Caki2 (cell line): ENCODE measurements at regions not wholly inside any gene's neighbourhood (a gene's known extent, or its start where the extent isn't known, plus 50 kb on each side); places are given as distances from the start of the nearest gene placed in this dataset.

Experiments
- DNase-seq: peaks from one replicate; pipeline ENCODE4 v3.0.0-alpha.2; 2015; ENCODE audit warnings: low read depth
- in situ Hi-C: cut with HindIII; loops from 2 replicates; pipeline ENCODE4 v1.10.0; 2016; ENCODE audit warnings: low sequenced_read_pairs, low pct_unique_long_range_greater_than_20kb, mixed read lengths

DNA sequence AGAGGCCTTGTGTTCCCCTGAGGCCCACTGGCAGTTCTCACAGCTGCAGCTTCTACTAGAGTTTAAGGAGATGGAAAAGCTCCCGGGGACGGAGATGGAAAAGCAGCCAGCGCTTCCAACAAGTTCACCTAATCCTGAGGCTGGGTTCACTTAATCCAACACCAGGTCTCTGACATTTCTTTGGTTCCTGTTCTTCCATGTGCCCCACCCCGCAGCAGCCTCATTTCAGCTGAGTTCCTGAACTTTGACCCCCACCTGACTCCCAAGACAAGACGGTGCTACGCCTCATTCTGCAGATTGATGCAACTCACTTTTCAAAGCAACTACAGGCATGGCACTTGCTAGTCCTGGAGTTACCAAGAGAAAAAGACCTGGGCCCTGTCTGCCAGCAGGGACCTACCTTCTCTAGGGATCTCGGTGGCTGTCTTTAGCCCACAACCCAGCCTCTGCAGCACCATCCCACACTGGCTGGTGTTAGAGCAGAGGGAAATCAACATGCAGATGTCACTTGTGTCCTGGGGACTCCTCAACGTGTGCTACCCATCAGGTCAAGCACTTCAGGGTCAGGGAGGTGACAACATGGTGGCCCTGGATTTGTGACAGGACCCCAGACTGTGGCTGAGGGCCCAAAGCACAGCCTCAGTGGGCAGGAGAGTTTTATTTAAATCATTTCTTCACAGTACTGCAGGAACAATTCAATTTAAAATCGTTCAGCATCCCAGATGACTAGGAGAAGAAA lies 406.1 kb downstream of the VPS13C start:
- in situ Hi-C loops, result no loop called here
- no peak for DNase-seq

DNA sequence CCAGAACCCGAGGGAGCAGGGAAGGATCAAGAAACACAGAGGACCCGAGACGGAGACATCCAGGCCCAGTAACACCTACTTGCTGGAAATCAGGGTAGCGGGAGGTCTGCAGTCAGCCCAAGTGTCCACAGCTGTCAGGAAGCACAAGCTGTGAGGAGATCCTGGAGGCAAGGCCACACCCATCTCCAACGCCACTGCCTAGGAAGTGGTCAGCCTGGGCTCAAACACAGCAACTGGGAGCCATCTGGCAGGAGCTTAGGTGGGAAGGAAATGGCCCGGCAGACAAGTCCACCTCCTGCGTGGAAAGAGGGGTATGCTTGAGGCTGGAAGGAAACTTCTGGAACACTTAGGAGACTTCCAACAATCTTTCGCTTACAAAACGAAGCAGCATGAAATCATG lies 407.1 kb downstream of the VPS13C start:
- in situ Hi-C loops, result no loop called here
- no peak for DNase-seq

DNA sequence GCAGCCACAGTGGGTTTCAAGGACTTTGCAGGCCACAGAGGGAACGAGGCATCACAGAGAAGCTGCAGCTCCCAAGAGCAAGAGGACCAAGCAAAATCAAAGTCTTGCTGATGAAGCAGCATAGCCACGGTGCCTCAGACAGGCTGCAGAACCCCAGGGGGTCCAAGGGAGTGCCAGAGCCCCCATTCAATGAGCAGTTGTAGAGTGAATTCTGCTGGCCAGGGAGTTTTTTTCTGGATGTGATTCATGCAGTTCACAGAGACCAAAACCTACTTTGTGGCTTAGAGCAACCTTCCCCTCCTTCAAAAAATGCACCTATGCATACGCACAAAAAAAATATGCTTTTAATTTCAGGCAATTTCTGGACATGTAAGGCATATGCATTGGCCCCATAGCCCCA lies 409.0 kb downstream of the VPS13C start:
- in situ Hi-C loops, result no loop called here
- DNase-seq, result no peak

DNA sequence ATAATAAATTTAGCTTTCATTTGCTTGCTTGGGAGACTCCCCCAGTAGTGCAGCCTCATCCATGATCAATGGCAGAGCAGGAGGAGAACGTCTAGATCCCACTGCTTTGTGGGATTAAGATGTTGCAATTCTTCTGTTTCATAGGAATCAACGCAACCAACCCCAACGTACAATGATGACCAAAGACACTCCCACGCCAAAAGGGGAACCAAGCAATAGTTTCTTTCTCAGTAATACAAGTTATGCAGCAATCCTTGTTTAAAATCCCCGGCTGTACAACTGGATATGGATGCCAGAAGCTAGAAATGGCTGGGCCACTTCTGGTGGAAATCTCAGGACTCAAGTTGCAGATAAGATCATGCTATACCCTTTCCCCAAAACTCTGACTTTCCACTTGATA lies 411.2 kb downstream of the VPS13C start:
- in situ Hi-C loops, result no loop called here
- no peak for DNase-seq

DNA sequence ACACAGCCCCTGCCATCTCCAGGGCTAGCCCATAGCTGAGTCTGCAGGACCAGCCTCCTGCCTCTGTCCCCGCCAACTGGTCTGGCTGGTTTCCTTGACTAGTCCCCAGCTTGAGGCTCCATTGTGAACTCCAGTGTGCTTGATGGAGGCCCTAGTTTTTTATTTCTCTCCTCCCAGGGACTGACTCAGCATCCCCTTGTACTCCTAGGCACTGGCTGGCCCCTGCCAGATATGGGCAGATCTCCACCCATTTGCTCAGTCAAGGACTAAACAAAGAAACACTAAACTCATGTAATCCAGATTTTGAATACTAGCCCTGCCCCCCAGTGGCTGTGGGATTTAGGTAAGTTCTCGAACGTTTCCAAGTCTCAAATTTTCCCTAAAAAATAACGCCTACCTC lies 415.4 kb upstream of the RORA start:
- in situ Hi-C loops, result no loop called here
- no peak for DNase-seq

DNA sequence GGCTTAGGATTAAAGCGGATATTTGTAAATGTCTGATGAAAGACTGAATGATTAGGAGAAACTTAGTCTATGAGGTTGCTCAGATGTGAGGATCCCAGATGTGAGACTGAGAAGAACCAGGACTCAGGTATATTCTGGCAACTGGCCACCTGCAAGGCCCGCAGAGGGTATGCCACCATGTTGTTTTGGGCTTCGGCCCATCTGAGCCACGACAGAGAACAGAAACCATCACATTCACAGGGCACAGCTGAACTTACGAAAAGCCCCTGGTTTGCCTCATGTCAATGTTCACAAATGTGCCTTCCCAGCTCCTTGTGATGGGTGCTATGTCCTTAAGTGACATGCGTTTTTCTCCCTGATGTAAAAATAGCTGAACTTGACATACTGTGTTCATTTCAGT lies 412.5 kb upstream of the RORA start:
- no peak for DNase-seq
- in situ Hi-C loops, result no loop called here

DNA sequence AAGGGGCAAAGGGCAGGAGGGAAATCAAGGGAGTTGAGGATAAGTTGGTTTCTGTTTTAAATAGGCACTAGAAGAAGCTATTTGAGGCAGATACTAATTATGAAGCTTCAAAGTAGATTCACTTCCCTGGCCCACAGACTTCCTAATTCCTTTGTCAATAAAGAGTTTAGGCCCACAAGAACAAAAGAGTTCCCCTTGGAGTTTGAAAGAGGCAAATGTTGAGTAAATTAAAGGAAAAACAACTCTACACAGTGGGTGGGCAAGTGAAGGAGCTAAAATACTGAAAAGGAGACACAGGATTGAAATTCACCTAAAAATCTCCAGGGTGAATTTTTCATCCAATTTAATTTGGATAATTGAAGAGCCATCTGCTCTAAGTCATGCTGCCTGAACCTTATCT lies 411.7 kb upstream of the RORA start:
- DNase-seq, result no peak
- in situ Hi-C loops, result no loop called here

DNA sequence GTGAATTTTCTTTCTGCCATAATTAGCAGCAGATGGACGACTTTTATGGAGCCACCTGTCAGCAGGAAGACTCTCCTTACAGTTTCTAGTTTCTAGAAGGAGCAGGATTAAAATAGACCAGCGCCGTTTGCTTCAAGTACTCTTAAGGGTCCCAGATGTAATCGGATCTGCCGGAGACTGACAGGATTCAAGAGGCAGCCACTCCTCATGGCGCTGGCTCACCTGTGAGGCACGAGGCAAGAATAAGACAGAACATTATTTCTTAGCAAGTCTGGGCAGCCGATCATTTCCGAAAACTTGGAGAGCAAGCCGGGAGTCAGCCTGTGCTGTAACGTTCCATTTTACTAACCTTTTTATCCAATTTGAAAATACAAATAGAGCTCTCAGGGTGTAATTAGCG lies 410.4 kb upstream of the RORA start:
- in situ Hi-C loops, result no loop called here

DNA sequence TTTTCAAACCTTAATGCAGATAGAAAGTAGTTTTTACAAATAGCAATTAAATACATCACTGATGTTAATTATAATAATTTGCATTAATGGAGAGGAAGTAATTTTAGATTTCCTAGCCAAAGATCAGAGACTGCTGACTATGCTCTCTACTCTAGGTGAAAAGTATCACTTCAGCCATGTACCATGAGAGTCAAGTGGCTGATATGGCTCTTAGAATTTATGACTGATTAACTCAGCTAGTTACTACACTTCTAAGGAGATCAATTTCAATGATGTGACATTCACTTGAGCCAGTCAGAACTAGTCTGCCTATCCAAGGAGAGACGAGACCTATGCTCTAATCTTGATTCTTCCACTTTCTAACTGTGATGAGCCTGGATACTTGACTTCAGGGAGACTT lies 405.7 kb upstream of the RORA start:
- no peak for DNase-seq
- in situ Hi-C loops, result no loop called here

More for the DNA sequence above, 410.4 kb upstream of the RORA start:
- DNase-seq, result no peak

DNA sequence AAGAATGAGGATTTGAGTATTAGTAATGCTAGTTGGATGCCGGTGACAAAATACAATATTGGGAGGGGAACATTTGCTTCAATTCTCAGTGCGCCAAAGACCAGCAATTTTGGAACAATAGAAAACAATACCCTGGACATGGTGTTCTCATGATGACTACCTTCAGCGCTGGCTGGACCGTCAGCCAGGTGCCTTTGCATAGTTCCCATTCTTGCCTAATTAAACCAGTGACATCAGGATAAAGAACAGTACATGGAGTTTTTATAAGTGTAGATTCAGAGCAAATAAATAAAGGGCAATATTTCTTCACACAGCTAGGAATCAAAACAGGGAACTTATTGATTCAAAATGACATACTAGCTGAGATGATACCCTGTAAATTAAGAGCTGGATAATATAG lies 404.8 kb upstream of the RORA start:
- DNase-seq, result no peak
- in situ Hi-C loops, result no loop called here

DNA sequence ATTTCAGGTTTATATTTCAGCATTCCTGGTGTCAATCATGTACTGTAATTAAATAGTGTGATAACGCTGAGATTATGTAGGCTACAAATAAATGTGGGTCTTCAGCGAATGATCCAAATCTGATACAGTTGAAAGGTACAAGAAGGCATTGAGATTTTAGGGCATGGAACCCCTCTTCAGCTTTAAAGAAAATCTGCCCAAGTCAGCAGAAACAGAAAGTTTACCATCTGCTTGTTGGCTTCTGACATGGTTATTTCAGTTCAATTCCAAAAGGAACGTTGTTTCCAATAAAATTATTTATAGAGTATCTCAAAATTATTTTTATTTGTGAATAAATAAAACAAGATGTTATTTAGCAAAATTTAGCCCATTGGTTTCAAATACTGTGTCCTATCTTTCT lies 400.2 kb upstream of the RORA start:
- in situ Hi-C loops, result no loop called here
- no peak for DNase-seq

DNA sequence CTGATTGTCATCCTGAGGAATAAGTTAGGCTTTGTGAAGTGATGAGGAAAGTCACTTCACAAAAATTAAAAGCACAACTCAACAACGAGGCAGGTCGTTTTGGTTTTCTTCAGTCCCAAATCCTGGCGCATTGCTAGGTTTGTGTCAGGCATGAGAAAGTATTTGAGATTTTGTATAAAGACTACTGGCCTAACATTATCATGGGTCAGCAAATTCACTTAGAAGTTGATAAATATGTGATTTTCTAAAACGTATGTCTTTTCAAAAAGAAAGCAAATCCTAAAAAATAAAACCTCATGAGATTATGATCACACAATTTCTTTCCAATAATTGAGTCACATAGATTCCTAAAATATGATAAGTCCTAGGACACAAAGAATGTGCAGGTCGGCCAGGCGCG lies 395.8 kb upstream of the RORA start:
- in situ Hi-C loops, result no loop called here
- no peak for DNase-seq

DNA sequence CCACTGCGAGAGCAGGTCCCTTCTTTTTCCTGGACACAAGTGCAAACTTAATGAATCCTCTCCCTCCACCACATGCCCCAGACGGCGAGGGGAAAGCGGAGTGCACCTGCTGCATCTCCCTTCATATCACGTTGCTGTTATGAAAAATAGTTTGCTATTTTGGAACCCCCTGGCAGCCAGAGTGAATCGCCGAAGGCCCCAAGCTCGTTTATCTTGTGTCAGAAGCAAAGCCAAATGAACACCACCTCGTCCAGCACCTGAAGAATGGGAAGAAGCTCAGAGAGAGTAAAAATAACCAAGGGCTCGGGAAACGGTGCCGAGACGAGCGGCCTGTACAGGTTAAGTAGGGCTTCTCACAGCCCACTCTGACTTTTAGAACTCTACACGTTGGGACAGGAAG lies 394.6 kb upstream of the RORA start:
- in situ Hi-C loops, result no loop called here
- no peak for DNase-seq

DNA sequence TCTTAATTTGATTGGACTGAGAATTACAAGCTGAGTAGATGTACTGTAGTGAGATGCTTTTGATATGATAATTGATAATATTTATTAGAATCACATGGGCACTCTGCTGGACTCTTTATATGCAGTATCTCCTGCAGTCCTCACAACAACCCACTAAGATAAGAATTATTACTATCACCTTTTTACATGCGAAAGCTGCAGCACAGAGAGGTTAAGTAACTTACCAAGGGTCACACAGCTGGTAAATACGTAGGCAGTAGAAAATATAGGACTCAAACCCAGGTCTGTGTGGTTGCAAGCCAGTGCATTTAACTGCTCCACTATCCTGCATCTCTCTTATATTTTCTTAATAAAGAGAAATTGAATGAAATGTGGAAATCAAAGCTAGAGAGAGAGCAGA lies 392.8 kb upstream of the RORA start:
- in situ Hi-C loops, result no loop called here
- DNase-seq, result no peak

DNA sequence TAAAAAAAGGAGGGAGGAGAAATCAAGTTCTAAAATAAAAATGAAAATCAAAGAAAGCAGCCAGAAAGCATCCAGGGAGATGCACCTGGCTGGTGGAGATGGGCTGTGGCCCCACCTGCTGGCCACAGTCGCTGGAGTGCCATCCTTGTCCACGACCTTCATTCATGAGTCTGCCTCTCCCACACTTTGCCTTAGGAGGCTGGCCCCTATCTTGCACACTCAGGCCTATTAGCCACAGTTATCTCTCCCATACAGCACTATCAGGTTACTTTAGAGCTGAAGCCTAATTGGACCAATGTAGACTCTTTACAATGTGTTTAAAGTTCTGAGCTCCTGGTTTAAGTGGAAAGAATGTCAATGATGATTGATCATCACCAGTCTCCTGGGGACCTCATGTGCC lies 392.0 kb upstream of the RORA start:
- in situ Hi-C loops, result no loop called here
- DNase-seq, result peak; percentile 1

DNA sequence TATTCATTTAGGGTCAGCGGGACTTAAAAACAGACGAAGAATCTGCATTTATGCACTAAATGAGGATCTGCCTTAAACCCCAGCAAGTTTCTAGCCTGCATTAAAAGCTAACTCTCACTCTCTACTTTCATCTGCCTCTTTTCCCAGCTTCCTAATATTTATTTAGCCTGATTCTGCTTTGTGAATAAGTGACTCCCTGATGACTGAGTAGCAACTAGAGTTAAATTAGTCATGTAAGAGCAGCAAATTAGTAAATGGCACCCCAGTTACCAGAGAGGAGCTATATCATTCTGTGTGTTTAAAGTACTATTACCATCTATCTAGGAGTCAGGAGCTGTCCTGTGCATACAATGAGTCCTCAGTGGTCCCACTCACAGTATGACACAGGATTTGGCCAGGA lies 391.0 kb upstream of the RORA start:
- DNase-seq, result no peak
- in situ Hi-C loops, result no loop called here

DNA sequence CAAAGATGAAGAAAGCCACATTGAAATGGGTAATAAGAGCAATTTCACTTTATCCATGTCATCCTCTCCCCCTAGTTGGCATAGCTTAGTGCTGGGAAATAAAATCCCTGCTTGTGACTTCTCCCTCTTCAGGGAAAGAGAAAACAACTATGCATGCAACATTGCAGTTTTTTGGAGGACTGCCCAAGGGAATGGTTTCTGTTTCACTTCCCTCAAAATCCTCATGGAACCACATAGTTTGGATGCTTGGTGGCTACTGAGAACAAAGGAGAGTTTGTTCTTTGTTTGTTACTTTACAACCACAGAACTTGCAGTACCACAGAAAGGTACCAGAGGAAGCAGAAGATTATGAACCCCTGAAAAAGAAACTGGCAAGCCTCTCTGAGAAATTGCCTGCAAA lies 384.6 kb upstream of the RORA start:
- in situ Hi-C loops, result no loop called here
- no peak for DNase-seq

DNA sequence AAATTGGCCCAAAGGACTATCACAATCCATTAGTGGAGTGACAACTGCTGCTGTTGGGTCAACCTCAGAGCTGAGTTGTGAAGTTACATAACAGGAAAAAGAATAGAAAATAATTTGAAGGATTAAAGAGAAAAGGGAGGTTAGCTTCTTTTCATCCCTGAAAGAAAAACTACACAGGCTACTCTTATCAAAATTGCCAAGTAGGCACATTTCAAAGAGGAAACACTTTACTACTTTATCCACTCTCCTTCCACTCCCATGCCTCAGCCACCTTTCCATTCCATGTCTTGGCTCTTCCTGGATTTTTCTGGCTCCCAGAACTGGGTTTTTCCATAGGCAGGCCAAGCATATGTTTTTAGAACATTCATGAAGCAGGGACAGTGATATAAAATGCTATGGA lies 384.0 kb upstream of the RORA start:
- no peak for DNase-seq

DNA sequence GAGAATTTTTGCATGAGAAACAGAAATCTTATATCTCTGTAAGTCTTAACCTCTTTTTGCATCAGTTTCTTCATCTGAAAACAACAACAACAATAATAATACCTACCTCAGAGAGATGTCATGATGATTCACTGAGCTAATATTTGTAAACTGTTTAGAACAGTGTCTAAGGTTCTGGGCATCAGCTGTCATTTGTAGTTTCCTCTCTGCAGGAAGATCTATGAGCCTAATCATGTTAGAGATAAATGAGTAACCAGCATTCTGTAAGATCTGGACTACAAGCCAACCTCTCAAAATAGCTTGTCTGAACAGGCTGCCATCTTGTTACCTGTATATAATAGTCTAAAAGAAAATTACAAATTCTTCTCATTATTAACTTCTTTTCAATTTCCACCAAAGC lies 383.0 kb upstream of the RORA start:
- in situ Hi-C loops, result no loop called here

More for the DNA sequence above, 384.0 kb upstream of the RORA start:
- in situ Hi-C loops, result no loop called here

DNA sequence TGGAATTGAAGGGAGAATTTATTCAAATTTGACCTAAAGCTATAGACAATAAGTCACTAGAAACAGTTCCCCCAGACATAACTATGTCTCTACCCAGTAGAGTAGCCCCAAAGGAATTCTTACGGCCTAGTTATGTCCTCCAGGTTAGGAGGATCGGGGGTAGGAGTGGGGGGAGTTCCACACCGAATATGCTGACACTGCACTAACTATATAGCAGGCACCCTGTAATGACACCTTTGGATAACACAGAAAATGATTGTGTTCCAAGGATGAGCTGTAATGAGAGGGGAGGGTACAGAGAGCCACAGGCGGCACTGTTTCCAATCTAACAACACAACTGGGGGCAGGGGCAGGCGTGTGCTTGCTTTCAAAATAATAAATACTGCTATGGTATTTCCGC lies 376.2 kb upstream of the RORA start:
- in situ Hi-C loops, result no loop called here
- no peak for DNase-seq

More for the DNA sequence above, 383.0 kb upstream of the RORA start:
- no peak for DNase-seq

DNA sequence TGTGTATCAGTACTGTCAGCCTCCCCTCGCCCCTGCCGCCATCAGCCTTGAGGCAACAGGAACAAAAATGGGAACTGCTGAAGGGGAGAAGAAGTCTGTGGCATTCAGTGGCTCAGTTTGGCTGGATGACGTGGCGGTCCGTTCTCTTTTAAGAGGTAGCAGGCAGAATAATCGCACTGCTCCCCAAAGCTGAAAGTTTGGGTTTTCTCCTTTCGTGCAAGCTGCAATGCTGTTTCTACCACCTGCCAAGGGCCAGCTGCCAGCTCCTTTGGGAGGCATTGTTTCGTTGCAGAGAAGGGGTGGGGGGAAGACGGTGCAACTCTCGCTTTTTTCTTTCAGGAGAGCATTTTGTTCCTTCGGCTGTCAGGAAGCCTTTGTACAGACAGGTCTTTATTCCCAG lies 369.6 kb upstream of the RORA start:
- no peak for DNase-seq
- in situ Hi-C loops, result no loop called here
